SK-MEL-5 (cell line): ENCODE measurements at regions not wholly inside any gene's neighbourhood (a gene's known extent, or its start where the extent isn't known, plus 50 kb on each side); places are given as distances from the start of the nearest gene placed in this dataset.
A peak's percentile ranks its signal among the peaks of the same experiment; 100 is the strongest.
"Not testable (repeated sequence)": the region's sequence is repeated elsewhere in the genome, so short reads cannot be mapped to it uniquely, and the experiment has no call there.

Experiments
- DNase-seq: peaks from one replicate; pipeline ENCODE4 v3.0.0-alpha.2; 2016; ENCODE audit warnings: low read depth, low spot score
- in situ Hi-C: cut with HindIII; loops from 2 replicates; pipeline ENCODE4 v1.10.0; 2016; ENCODE audit warnings: low sequenced_read_pairs, high pct_unique_total_duplicates, low pct_unique_long_range_greater_than_20kb

GRCh38 chr6:10163203-10163962 lies 251.5 kb downstream of the TFAP2A start:
- no peak for DNase-seq

GRCh38 chr6:10156875-10157274 lies 258.0 kb downstream of the TFAP2A start:
- in situ Hi-C loops, result no loop called here
- DNase-seq, result no peak

More at GRCh38 chr6:10163203-10163962, 251.5 kb downstream of the TFAP2A start:
- in situ Hi-C loops, result no loop called here

GRCh38 chr6:10154251-10154650 lies 260.6 kb downstream of the TFAP2A start:
- in situ Hi-C loops, result no loop called here
- DNase-seq, result no peak

- in situ Hi-C loops, result no loop called here
Observed at GRCh38 chr6:10151144-10151915, 263.5 kb downstream of the TFAP2A start.

GRCh38 chr6:10149603-10150002 lies 265.3 kb downstream of the TFAP2A start:
- no peak for DNase-seq
- in situ Hi-C loops, result no loop called here

More at GRCh38 chr6:10151144-10151915, 263.5 kb downstream of the TFAP2A start:
- no peak for DNase-seq

GRCh38 chr6:10146715-10147451 lies 268.0 kb downstream of the TFAP2A start:
- DNase-seq, result peak; percentile 86
- in situ Hi-C loops, result no loop called here

- in situ Hi-C loops, result no loop called here
- peak; percentile 49 for DNase-seq
Observed at GRCh38 chr6:10144772-10145171, 270.1 kb downstream of the TFAP2A start.

- DNase-seq, result no peak
- in situ Hi-C loops, result no loop called here
Observed at GRCh38 chr6:10141746-10142443, 273.0 kb downstream of the TFAP2A start.

- DNase-seq, result peak; percentile 76
- in situ Hi-C loops, result no loop called here
Observed at GRCh38 chr6:10140824-10141223, 274.1 kb downstream of the TFAP2A start.

GRCh38 chr6:10140136-10140535 lies 274.7 kb downstream of the TFAP2A start:
- DNase-seq, result no peak
- in situ Hi-C loops, result no loop called here

- in situ Hi-C loops, result no loop called here
- DNase-seq, result no peak
Observed at GRCh38 chr6:10138917-10139316, 276.0 kb downstream of the TFAP2A start.

GRCh38 chr6:10136636-10137035 lies 278.2 kb downstream of the TFAP2A start:
- DNase-seq, result no peak
- in situ Hi-C loops, result no loop called here

- DNase-seq, in situ Hi-C loops: not testable (repeated sequence)
Observed at GRCh38 chr6:10134185-10134584, 280.7 kb downstream of the TFAP2A start.

- in situ Hi-C loops, result no loop called here
- no peak for DNase-seq
Observed at GRCh38 chr6:10128721-10129120, 286.2 kb downstream of the TFAP2A start.

GRCh38 chr6:10122164-10122563 lies 292.7 kb downstream of the TFAP2A start:
- in situ Hi-C loops, result no loop called here
- DNase-seq, result no peak

- in situ Hi-C loops, result no loop called here
Observed at GRCh38 chr6:10112871-10113549, 301.9 kb downstream of the TFAP2A start.

GRCh38 chr6:10111975-10112374 lies 302.9 kb downstream of the TFAP2A start:
- DNase-seq, result no peak
- in situ Hi-C loops, result no loop called here

More at GRCh38 chr6:10112871-10113549, 301.9 kb downstream of the TFAP2A start:
- no peak for DNase-seq
